ENCODE measurements at regions not wholly inside any gene's neighbourhood (a gene's known extent, or its start where the extent isn't known, plus 50 kb on each side); places are given as distances from the start of the nearest gene placed in this dataset.

DNA sequence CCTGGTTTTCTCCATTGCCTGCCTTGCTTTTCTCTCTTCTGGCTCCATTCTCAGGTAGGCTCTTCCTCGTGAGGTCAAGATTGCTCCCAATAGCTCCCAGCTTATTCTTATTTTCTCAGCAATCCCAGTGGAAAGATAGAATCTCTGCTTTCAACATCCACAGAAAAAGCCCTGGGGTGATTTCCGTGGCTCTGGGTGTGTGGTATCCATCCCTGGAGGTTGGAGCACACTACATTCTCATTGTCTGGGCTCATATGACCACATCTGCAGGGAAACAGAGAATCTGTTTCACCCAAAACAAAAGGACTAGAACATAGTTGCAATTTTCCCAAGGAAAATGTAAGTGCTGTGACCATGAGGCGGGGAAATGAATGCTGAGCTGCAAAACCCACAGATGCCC, 236.0 kb downstream of the TENT4A start:
- Histone ChIP-seq H3K27ac (no peak overlapping the region), H3K4me3 (no peak overlapping the region), H3K9me3 (no peaks in the 10 kb centered on the region), H3K27me3 (replicated peaks; ENCODE audit: insufficient read depth) (no peaks in the 10 kb centered on the region), H3K36me3 (no peaks in the 10 kb centered on the region), H3K4me1 (replicated peaks) (no peaks in the 10 kb centered on the region)
- 98% methylated on average over 3 of the region's 3 CpGs for WGBS
- no peak for DNase-seq (ENCODE audit: low spot score)
- no peak for TF ChIP-seq POLR2A (IDR thresholded peaks at IDR 0.05)
- TF ChIP-seq, protein P1, sequence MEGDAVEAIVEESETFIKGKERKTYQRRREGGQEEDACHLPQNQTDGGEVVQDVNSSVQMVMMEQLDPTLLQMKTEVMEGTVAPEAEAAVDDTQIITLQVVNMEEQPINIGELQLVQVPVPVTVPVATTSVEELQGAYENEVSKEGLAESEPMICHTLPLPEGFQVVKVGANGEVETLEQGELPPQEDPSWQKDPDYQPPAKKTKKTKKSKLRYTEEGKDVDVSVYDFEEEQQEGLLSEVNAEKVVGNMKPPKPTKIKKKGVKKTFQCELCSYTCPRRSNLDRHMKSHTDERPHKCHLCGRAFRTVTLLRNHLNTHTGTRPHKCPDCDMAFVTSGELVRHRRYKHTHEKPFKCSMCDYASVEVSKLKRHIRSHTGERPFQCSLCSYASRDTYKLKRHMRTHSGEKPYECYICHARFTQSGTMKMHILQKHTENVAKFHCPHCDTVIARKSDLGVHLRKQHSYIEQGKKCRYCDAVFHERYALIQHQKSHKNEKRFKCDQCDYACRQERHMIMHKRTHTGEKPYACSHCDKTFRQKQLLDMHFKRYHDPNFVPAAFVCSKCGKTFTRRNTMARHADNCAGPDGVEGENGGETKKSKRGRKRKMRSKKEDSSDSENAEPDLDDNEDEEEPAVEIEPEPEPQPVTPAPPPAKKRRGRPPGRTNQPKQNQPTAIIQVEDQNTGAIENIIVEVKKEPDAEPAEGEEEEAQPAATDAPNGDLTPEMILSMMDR (IDR thresholded peaks at IDR 0.05): no peak
- TF ChIP-seq POLR2AphosphoS5 (IDR thresholded peaks at IDR 0.05): no peak
- intact Hi-C loops (cut with DNase I): no loop called here

DNA sequence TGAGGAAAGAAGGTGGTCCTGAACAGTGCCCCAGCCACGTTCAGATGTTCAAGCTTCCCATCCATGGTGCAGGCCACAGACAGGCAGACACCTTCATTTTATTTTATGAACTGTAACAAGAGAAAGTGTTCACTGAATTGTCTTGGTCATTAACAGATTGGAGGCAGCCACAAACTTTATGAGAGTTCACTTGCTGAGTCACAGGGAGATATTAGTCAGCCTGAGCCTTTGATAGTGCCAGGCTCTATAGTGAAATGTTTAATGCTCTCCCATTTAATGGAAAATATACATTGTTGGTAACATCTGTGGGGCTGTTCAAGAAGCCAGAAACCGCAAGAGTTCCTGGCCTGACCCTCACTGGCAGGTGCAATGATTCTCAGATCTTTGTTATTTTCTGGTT, 237.0 kb downstream of the TENT4A start:
- Histone ChIP-seq H3K4me3 (no peak overlapping the region), H3K27ac (no peak overlapping the region), H3K36me3 (no peaks in the 10 kb centered on the region), H3K9me3 (no peaks in the 10 kb centered on the region), H3K4me1 (replicated peaks) (no peaks in the 10 kb centered on the region), H3K27me3 (replicated peaks; ENCODE audit: insufficient read depth) (no peaks in the 10 kb centered on the region)
- intact Hi-C loops (cut with DNase I): no loop called here
- TF ChIP-seq, protein P1 (IDR thresholded peaks at IDR 0.05): no peak
- TF ChIP-seq POLR2A (IDR thresholded peaks at IDR 0.05) (no peak), POLR2AphosphoS5 (IDR thresholded peaks at IDR 0.05) (no peak)
- 54% methylated on average over 2 of the region's 2 CpGs for WGBS
- no peak for DNase-seq (ENCODE audit: low spot score)

DNA sequence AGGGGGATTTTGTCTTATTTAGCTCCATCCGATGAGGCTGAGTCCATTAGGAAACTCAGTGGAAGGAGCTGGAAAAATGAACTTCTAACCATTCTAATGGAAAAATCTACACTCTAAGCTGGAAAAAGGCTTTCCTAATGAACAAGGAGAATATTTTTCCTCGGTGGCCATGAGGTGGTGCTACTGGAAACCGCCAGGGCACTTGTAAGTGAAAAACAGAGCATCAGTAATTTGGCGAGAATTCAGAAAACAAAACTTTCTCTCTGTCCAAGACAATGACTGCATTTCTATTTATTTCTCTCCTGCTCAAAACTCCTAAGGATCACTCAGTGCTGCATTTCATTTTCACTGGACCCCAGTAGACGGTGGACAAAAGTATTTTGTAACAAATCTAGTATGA, 237.6 kb downstream of the TENT4A start:
- TF ChIP-seq POLR2A (IDR thresholded peaks at IDR 0.05) (no peak), POLR2AphosphoS5 (IDR thresholded peaks at IDR 0.05) (no peak)
- TF ChIP-seq, protein P1 (IDR thresholded peaks at IDR 0.05): no peak
- WGBS: 37% methylated on average over 5 of the region's 5 CpGs
- Histone ChIP-seq H3K4me3 (no peak overlapping the region), H3K4me1 (replicated peaks) (no peaks in the 10 kb centered on the region), H3K27me3 (replicated peaks; ENCODE audit: insufficient read depth) (no peaks in the 10 kb centered on the region), H3K27ac (no peak overlapping the region), H3K9me3 (no peaks in the 10 kb centered on the region), H3K36me3 (no peaks in the 10 kb centered on the region)
- DNase-seq (ENCODE audit: low spot score): no peak
- intact Hi-C loops (cut with DNase I): no loop called here

DNA sequence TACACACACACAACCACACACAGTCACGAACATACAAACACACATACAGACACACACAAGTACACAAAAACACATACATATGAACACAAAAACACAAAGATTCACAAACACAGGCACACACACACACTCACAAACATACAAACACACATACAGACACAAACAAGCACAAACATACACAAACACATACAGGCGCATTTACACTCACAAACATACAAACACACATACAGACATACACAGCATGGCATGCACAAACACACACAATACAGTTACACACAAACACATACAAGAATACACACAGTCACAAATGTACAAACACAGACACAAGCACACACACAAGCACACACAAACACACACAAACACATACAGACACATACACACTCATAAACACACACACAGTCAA, 247.9 kb downstream of the TENT4A start:
- Histone ChIP-seq H3K27me3 (replicated peaks; ENCODE audit: insufficient read depth) (no peaks in the 10 kb centered on the region), H3K36me3 (no peaks in the 10 kb centered on the region), H3K4me3 (no peak overlapping the region), H3K9me3 (no peaks in the 10 kb centered on the region), H3K4me1 (replicated peaks) (no peaks in the 10 kb centered on the region), H3K27ac (no peak overlapping the region)
- TF ChIP-seq POLR2AphosphoS5 (IDR thresholded peaks at IDR 0.05) (no peak), POLR2A (IDR thresholded peaks at IDR 0.05) (no peak)
- TF ChIP-seq, protein P1 (IDR thresholded peaks at IDR 0.05): no peak
- DNase-seq (ENCODE audit: low spot score): no peak
- WGBS: 93% methylated on average over 2 of the region's 2 CpGs
- intact Hi-C loops (cut with DNase I): no loop called here

DNA sequence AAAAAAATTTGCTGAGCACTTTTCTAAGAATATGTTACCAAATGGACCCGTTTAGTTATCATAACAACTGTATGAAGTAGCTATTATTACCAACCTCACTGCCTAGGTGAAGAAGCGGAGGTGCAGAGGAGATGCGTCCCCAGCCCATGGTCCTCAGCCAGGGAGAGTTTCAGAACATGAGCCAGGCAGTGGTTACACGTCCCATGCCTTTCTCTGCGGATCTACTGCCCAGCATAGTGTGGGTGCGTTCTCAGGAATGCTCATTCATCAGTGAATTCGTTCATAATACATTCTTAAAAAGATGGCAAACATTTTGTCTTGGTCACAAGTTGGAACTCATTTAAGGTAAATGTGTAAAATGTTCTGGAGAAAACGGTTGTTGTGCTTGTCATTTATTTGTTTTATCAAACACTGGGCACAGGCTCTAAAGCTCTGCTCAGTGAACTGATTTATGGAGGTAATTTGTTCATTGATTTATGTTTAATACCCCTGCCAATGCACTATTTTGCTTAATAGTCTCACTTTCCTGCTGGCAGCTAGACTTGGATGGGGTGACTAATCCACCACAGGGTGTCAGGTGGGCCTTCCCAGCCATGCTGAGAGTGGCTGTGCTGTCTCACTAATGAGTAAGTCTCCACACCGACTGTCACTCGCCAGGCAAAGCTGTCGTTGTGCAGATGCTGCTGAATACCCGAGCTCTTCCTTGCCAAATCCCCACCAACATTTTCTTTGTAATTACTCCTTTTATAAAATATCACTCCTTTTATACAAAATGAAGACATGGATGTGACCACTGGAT, 248.8 kb downstream of the TENT4A start:
- WGBS: 48% methylated on average over 12 of the region's 12 CpGs
- H3K9me3 ChIP-seq: no peaks in the 10 kb centered on the region
- intact Hi-C loops (cut with DNase I): no loop called here
- H3K27me3 ChIP-seq (replicated peaks; ENCODE audit: insufficient read depth): no peaks in the 10 kb centered on the region
- no peak for DNase-seq (ENCODE audit: low spot score)
- TF ChIP-seq POLR2AphosphoS5 (IDR thresholded peaks at IDR 0.05) (no peak), POLR2A (IDR thresholded peaks at IDR 0.05) (no peak)
- TF ChIP-seq, protein P1 (IDR thresholded peaks at IDR 0.05): no peak
- H3K4me3 ChIP-seq: no peak overlapping the region
- H3K27ac ChIP-seq: no peak overlapping the region
- H3K36me3 ChIP-seq: no peaks in the 10 kb centered on the region
- H3K4me1 ChIP-seq (replicated peaks): no peaks in the 10 kb centered on the region

All from prostate gland (tissue), 2 donors.